ENCODE measurements at regions not wholly inside any gene's neighbourhood (a gene's known extent, or its start where the extent isn't known, plus 50 kb on each side); places are given as distances from the start of the nearest gene placed in this dataset.

DNA sequence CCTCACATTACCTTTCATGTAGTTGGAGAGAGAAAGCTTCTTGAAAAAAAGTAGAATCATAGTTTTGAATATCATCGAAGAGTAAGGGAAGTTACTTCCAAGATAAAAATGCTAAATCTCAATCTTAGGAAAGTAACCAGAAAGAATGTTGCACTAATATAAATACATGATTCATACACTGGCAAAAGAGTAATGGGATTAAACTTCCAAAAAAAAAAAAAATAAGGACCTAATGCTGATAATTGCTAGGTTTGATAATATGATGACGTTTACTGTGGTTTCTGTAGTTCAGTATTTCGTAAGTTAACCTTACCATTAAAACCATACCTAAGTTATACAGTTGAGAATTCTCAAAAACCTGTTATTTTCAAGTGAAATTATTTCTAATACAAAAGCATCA lies 573.8 kb upstream of the CDH9 start:
- no peak overlapping the region for H3K4me3 ChIP-seq (ENCODE audit: low read depth, low read length)
- TF ChIP-seq, protein P1, sequence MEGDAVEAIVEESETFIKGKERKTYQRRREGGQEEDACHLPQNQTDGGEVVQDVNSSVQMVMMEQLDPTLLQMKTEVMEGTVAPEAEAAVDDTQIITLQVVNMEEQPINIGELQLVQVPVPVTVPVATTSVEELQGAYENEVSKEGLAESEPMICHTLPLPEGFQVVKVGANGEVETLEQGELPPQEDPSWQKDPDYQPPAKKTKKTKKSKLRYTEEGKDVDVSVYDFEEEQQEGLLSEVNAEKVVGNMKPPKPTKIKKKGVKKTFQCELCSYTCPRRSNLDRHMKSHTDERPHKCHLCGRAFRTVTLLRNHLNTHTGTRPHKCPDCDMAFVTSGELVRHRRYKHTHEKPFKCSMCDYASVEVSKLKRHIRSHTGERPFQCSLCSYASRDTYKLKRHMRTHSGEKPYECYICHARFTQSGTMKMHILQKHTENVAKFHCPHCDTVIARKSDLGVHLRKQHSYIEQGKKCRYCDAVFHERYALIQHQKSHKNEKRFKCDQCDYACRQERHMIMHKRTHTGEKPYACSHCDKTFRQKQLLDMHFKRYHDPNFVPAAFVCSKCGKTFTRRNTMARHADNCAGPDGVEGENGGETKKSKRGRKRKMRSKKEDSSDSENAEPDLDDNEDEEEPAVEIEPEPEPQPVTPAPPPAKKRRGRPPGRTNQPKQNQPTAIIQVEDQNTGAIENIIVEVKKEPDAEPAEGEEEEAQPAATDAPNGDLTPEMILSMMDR (IDR thresholded peaks at IDR 0.05; ENCODE audit: low read depth, low read length), result no peak

DNA sequence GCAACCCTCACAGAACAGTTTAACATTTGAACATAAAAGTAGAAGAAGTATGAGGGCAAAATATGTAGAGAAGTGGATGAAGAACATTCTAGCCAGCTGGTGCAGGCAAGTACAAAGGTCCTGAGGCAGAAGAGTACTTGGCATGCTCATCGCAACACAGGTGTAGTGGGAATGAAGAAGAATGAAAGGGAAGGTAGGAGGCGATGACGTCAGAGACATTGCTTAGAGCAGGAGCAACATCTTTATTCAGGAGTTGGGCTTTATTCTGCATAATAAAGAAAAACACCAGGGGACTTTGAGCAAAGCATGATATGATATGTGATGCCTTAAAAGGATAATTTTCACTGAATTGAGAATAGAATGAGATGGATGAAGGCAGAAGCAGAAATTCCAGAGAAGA lies 570.6 kb upstream of the CDH9 start:
- TF ChIP-seq, protein P1 (IDR thresholded peaks at IDR 0.05; ENCODE audit: low read depth, low read length), result no peak
- H3K4me3 ChIP-seq (ENCODE audit: low read depth, low read length), result no peak overlapping the region

DNA sequence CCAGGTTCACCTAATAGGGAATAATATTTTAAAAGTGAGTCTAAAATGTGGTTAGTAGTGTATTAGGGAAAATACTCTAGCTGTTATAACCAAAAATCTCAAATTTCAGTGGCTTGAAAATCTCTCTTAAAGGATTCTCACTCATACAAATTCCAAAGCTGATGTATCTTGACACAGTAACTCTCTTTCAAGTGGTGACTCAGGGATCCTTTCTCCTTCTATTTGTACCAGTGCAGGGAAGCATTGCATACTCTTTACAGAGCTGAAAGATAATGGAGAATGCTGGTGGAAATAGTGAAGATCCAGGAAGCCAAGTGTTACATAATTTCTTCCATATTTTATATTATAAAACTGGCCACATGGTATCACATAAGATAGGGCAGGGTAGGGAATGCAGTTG lies 560.2 kb upstream of the CDH9 start:
- TF ChIP-seq, protein P1 (IDR thresholded peaks at IDR 0.05; ENCODE audit: low read depth, low read length), result no peak
- no peak overlapping the region for H3K4me3 ChIP-seq (ENCODE audit: low read depth, low read length)

DNA sequence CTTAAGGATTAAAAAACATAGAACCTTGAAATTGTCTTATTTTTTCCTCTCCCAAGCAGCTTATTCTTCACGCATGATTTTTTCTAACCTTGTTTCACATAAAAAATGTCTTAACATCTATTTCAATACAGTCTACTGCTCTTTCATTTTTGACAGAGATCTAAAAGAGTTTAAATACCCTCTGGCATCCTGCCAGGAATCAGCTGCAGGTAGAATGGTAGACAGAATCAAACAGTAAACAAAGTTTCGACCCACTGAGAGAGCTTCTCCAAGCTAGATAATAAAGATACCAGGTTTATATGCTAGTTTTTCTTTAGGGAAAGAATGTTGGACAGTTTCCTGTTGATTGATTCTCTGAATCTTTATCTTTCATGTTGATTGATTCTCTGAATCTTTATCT lies 555.8 kb upstream of the CDH9 start:
- TF ChIP-seq, protein P1 (IDR thresholded peaks at IDR 0.05; ENCODE audit: low read depth, low read length), result no peak
- no peak overlapping the region for H3K4me3 ChIP-seq (ENCODE audit: low read depth, low read length)

DNA sequence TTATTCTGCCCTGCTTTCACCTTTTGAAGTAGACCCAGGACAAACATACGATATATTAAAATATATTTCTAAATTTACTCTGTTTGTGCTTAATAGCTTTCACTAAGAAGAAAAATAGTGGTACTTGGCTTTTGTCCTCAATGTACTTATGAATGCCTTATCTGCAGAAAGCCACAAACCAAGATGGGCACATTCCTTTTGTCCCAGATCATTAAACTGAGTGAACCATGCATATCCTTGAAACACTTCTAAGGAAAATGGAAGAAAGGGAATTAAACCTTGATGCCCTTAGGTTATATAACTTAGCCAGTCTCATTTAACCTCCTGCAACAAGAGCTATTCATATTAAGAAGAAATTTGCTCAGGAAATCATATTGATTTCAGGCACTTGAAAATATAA lies 553.8 kb upstream of the CDH9 start:
- H3K4me3 ChIP-seq (ENCODE audit: low read depth, low read length), result no peak overlapping the region
- TF ChIP-seq, protein P1 (IDR thresholded peaks at IDR 0.05; ENCODE audit: low read depth, low read length), result no peak

DNA sequence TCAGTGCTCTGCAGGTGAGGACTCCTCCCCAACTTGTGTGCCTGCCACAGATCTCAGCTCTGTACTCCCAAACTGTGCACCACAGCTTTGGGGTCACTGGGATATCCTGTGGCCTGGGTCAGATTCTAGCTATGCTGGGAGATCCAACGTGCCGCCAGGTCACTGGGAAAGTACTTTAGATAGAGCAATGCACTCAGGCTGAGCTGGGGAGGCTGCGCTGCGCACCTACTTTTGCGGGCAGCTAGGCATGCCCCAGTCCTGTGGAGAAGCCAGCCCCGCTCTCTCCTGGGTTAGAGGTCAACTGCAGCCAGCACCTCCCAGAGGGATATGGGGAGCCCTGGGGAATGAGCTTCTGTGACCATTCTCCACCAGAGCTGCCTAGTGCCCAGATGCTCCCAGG lies 552.1 kb upstream of the CDH9 start:
- H3K4me3 ChIP-seq (ENCODE audit: low read depth, low read length), result no peak overlapping the region
- TF ChIP-seq, protein P1 (IDR thresholded peaks at IDR 0.05; ENCODE audit: low read depth, low read length), result no peak

DNA sequence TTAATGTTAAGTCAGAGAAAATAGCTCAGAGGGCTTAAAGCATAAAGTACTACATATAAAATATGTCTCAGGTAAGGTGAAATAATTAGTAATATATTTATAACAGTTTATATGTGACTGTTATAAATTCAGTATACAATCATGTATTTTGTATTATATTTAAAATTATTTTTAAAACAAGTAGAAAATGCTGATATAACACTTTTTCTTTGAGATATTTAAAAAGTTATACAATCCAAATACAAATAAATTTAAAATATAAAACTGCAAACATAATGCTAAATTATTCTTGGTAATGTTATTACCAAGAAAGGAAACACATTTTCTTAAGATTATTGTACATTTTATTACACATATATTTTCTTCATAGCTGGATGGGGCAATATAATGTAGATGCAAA lies 539.9 kb upstream of the CDH9 start:
- no peak overlapping the region for H3K4me3 ChIP-seq (ENCODE audit: low read depth, low read length)
- TF ChIP-seq, protein P1 (IDR thresholded peaks at IDR 0.05; ENCODE audit: low read depth, low read length), result no peak

Measured in WI38 (cell line).